ENCODE measurements at regions not wholly inside any gene's neighbourhood (a gene's known extent, or its start where the extent isn't known, plus 50 kb on each side); places are given as distances from the start of the nearest gene placed in this dataset.
"Not testable (repeated sequence)": the region's sequence is repeated elsewhere in the genome, so short reads cannot be mapped to it uniquely, and the experiment has no call there.

DNA sequence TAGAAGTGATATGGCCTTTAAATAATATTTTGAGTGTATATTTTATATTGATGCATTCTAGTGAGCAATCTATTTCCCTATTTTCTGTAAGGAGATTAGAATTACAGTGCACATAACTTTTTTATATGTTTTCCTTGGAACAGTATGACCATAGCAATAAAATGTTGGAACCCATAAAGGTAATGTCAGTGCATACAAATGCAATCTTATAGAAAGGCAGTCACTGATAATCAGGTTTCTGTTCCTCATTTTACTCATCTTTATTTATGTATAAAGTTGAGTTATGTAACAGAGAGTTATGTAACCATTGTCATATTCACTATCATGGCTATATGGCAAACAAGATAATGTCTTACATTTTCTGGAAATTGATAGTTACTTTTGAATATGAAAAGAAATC, 179.9 kb upstream of the NETO1 start:
- no peak for DNase-seq

DNA sequence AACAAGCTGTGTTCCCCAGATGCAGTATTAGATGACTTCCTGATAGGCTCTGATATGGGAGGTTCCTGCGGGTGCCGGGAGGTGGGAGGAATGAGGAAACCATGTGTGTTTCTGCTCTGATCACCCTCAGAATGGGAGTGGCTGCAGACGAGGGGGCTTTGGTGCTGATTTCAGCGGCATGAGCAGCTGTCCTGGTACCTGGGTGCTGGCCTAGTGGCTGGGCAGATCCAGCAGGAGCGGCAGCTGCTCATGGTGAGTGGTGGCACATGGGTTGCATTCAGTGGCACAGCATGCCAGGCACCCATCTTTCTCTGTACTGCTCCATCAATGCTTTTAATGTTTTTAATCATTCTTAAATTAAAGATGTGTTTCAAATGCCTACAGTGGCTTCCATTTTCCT, 177.2 kb upstream of the NETO1 start:
- DNase-seq, result no peak

GRCh38 chr18:73043611-73044010, 175.8 kb upstream of the NETO1 start:
- DNase-seq, result no peak

GRCh38 chr18:73043211-73043610, 175.4 kb upstream of the NETO1 start:
- DNase-seq, result no peak

GRCh38 chr18:73040247-73040646, 172.5 kb upstream of the NETO1 start:
- no peak for DNase-seq

DNA sequence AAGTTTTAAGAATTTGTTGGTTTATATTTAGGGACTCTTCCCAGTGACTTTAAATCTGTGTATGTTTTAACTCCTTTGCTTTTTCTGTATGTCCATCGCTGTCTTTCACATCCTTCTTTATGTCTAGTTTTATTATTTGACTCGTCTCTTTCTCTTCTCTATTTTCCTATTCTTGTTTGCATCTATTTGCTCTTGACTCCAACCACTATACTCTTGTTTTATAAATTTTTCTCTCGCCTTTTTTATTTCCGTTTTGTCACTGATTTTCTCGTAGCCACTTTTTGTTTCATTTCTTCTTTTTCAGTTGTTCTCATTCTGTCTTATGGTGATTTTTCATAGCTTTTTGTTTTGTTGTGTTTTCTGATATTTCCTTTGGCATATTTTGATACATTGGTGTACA, 170.5 kb upstream of the NETO1 start:
- DNase-seq, result no peak

GRCh38 chr18:73023975-73024374, 156.2 kb upstream of the NETO1 start:
- no peak for DNase-seq

GRCh38 chr18:73009691-73010090, 141.9 kb upstream of the NETO1 start:
- no peak for DNase-seq

- DNase-seq, result no peak
These were observed 140.1 kb upstream of the NETO1 start for GRCh38 chr18:73007915-73008308.

DNA sequence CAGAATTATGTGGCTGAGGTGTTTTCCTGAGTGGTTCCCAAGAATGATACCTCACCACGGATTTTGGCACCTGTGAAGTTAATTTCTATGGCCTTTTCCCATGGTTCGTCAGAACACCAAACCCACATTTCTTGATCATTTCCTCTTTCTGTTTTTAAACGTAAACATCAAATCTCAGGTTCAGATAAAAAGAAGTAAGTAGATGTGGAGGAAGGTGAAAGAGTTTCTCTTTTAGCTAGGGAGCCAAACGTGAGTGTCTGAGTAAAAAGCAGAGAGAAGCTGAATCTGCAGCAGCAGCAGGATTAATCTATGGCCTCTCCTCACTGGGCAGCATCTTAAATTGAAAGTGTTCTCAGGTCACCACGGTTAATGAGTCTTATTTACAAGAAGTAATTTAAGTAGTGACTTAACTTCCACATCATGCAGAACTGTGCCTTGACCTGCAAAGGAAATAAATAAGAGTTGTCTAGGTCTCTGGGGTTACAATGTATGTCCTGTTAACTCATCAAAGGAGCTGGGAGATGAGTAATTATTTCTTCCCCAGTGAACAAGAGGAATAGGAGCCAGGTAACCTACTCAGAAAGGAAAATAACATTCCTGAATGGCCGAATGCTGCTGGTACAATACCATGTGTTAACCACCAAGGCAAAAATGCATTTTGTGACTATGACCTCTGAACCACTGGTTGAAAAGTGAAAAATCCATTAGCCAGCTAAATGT, 139.6 kb upstream of the NETO1 start:
- no peak for DNase-seq

- DNase-seq, result no peak
These were observed 138.5 kb upstream of the NETO1 start for GRCh38 chr18:73006331-73006730.

- no peak for DNase-seq
These were observed 136.5 kb upstream of the NETO1 start for GRCh38 chr18:73004260-73004659.

DNA sequence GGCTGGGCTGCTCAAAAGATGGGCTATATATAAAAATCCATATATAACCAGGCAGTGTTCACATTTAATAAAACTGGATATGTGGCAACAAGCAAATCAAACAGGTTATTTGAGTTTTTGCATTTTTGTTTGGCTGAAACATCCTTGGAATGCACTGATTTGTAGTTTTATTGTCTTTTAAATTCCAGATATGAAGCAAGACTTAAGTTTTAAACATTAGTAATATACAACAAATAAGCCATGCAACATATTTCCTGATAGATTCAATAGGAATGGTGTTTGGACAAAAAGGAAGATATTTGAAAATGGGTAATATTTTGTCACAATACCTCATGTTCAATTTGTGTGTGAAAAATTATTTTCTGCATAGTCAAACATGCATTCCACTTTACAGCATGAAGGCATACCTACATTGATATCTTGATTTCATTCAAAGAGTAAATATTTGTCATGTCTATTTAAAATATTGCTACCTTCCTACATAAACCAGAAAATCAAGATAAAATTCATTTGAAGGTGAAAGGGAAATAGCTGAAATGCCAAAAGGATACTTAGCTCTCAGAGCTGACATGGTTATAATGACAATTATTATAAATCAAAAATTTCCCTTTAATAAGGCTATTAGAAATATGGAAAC, 132.3 kb upstream of the NETO1 start:
- no peak for DNase-seq

DNA sequence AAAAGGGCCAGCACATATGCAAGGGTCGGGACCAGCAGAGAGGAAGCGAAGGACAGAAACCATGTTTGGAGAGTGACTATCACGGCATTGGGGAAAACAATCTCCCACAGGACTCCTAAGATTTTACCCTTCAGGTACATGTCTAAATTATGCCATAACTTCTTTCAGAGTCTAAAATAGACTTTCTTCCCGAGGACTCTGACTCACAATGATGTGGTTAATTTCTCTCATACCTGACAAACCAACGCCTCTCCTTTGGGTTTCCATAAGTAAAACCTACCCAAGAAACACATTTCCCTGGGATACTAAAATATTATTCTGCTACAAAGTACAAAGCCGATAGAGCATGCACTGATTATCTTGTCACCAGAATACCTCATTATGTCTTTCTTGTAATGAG, 127.8 kb upstream of the NETO1 start:
- DNase-seq, result no peak

- DNase-seq, result no peak
These were observed 125.5 kb upstream of the NETO1 start for GRCh38 chr18:72993250-72993649.

- DNase-seq, result no peak
These were observed 123.6 kb upstream of the NETO1 start for GRCh38 chr18:72991379-72991778.

DNA sequence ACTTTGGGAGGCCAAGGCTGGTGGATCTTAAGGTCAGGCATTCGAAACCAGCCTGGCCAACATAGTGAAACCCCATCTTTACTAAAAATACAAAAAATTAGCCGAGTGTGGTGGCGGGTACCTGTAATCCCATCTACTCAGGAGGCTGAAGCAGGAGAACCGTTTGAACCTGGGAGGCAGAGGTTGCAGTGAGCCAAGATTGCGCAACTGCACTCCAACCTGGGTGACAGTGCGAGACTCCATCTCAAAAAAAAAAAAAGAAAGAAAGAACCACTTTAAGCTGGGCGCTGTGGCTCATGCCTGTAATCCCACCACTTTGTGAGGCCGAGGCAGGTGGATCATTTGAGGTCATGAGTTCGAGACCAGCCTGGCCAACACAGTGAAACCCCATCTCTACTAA, 119.8 kb upstream of the NETO1 start:
- DNase-seq, result not testable (repeated sequence)

DNA sequence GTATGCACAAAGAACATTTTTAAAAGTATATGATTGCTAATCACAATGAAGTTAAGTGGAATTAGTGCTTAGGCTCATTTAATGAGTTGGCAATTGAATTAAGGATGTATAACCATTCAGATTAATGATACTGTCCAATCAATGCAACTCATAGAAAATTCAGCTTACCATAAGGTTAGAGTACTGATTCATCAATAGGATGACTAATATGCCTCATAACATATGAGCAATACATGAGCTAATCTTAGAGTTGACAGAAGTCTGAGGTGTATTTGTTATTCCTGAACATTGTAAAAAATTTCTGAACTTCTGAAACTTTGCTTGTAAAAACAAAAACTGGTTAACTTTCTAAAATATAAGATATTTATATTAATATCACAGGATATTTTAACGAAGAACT, 118.3 kb upstream of the NETO1 start:
- no peak for DNase-seq

DNA sequence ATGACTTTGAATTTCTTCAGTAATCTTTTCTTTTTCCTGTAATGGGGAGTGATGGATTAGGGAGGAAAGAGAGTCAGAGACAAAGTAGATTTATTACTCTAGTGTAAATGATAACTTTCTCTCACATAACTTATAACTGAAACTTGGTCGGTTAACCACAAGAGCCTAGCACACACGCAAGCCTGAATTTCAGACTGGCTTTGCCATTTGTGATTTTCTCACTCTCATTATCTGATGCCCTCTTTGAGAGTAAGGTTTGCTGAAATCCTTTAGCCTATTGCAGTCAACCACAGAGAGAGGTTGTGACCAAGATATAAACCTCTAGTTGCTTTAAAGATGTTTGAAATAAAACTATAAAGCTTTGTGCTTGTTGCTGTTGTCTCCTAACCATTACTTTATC, 117.9 kb upstream of the NETO1 start:
- no peak for DNase-seq

DNA sequence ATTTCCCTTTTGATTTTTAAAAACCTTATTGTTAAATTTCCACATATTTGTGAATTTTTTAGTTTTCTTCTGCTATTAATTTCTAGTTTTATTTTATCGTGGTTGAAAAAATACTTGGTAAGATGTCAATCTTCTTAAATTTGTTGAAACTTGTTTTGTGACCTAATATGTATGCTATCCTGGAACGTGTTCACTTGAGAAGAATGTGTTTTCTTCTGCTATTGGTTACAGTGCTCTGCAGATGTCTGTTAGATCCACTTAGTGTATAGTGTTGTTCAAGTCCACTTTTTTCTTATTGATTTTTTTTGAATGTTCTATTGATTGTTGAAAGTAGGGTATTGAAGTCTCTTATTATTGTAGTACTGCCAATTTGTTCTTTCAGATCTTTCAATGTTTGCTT, 116.5 kb upstream of the NETO1 start:
- DNase-seq, result no peak

GRCh38 chr18:72973841-72974240, 106.1 kb upstream of the NETO1 start:
- no peak for DNase-seq

- no peak for DNase-seq
These were observed 97.8 kb upstream of the NETO1 start for GRCh38 chr18:72965616-72966015.

GRCh38 chr18:72958195-72958594, 90.4 kb upstream of the NETO1 start:
- not testable (repeated sequence) for DNase-seq

DNA sequence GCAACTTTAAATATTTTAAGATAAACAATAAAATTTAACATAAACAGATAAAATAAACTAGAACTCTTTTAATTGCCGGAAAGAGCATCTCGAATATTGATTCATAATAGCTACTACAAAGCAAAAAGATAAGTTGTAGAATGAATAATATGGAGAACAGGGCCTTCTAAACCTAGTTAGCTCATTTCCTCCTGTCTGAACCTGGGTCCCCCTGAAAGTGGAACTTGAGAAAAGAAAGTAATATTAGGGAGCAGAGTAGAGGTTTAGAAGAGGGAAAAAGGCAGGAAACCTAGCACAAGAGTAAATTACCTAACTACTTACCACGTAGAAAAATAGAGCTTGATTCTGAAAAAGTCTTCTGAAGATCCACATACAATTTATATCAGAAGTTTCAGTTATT, 80.7 kb upstream of the NETO1 start:
- DNase-seq, result no peak

DNA sequence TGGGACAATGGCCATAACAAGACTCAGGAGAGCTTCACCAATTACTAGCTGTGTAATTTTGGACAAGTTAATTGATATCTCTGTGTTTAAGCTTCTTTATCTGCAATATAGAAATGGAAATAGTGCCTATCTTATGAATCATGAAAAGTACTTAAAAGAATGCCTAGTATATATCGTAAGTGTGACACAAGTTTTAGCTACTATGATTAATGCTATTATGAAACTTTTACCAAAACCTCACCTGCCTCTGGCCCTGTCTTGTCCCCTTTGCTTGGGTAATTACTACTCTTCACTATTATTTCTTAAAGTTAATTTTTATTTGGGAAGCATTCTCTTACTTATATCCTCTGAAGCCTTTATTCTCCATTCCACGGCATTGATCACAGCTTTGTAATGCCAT, 75.0 kb upstream of the NETO1 start:
- DNase-seq, result no peak

All from hippocampal formation (tissue), 2 donors.